K562 (cell line): ENCODE measurements at regions not wholly inside any gene's neighbourhood (a gene's known extent, or its start where the extent isn't known, plus 50 kb on each side); places are given as distances from the start of the nearest gene placed in this dataset.

ENCODE experiments used
- ATAC-seq: fragments of 200-7000 bp; cut with Tn5 transposase; 3 replicates; pipeline ENCODE4 v1.9.1; 2020; ENCODE audit warnings: moderate library complexity
- BruUV-seq: library from RNA; stranded (reverse); fragments of 400-500 nt; replicated peaks from 2 replicates; lab custom pipeline; 2021; lab: Mats Ljungman, UMichigan
- CTCF ChIA-PET: fragments of 300-600 bp; formaldehyde crosslinking; extraction: SDS; loops from one replicate; lab custom pipeline; 2021; ENCODE audit warnings: low intra/inter-chr PET ratio; lab: Yijun Ruan, JAX
- POLR2A ChIA-PET: fragments of 300-600, 350-650 bp; sonication (Branson Sonifier 250); formaldehyde crosslinking; extraction: SDS; loops from one replicate; lab custom pipeline; 2021; ENCODE audit warnings: antibody characterized with exemption, inconsistent platforms; lab: Yijun Ruan, JAX
- DNase-seq, 4 experiments: peaks; one replicate each; pipeline versions ENCODE4 v3.0.0 to v3.0.0-alpha.2; 2011 to 2018; ENCODE audit warnings: low spot score in 3 of 4, mixed read lengths in 3 of 4; ENCODE audit errors: extremely low read depth in 1 of 4
- FAIRE-seq: peaks from 2 replicates; lab custom pipeline; 2011; peaks lifted over from hg19 to GRCh38; lab: Jason Lieb, UNC
- H2AFZ ChIP-seq: 2 replicates; pipeline ENCODE4 v1.6.0; 2011; ENCODE audit warnings: low read depth, low read length, control low read depth, inconsistent platforms
- H3K27ac ChIP-seq: fragments of 200-600 bp; 3 replicates; pipeline ENCODE4 v1.8.0; 2011; ENCODE audit warnings: low read depth, mild to moderate bottlenecking, control low read depth, inconsistent platforms, low read length, moderate library complexity, mixed read lengths; ENCODE audit errors: extremely low read depth
- H3K27me3 ChIP-seq, 2 experiments: fragments of 300-600 bp in 1 of 2; 2 replicates in 1 of 2; 3 replicates in 1 of 2; pipeline versions ENCODE4 v1.6.0 to v1.8.0; 2011; ENCODE audit warnings: inconsistent platforms in 2 of 2, low read length in 2 of 2, mild to moderate bottlenecking in 1 of 2, mixed read lengths in 1 of 2, moderate library complexity in 1 of 2; ENCODE audit not compliant: control insufficient read depth in 2 of 2, insufficient read depth in 2 of 2
- H3K36me3 ChIP-seq: fragments of 300-600 bp; 3 replicates; pipeline ENCODE4 v1.8.0; 2011; ENCODE audit warnings: mild to moderate bottlenecking, low read length, inconsistent platforms; ENCODE audit not compliant: control insufficient read depth, insufficient read depth
- H3K4me1 ChIP-seq, 2 experiments: fragments of 200-600 bp in 1 of 2; replicated peaks in 1 of 2; 2 replicates in 1 of 2; 3 replicates in 1 of 2; pipeline versions ENCODE4 v1.5.1 to v1.8.0; 2011; ENCODE audit warnings: inconsistent platforms in 2 of 2, low read length in 2 of 2, mild to moderate bottlenecking in 1 of 2, mixed read lengths in 1 of 2, moderate library complexity in 1 of 2; ENCODE audit not compliant: control insufficient read depth in 2 of 2, insufficient read depth in 2 of 2
- H3K4me2 ChIP-seq: 2 replicates; pipeline ENCODE4 v1.6.1; 2011; ENCODE audit warnings: low read length, control low read depth, inconsistent platforms, mixed read lengths; ENCODE audit not compliant: insufficient read depth
- H3K4me3 ChIP-seq: fragments of 200-600 bp; sonication (generic), shearing (Covaris generic); 2 replicates; pipeline ENCODE4 v1.5.1; 2016; ENCODE audit warnings: control low read depth, inconsistent platforms
- H3K79me2 ChIP-seq: fragments of 200-600 bp; 3 replicates; pipeline ENCODE4 v1.8.0; 2011; ENCODE audit warnings: low read length, inconsistent platforms; ENCODE audit not compliant: control insufficient read depth, insufficient read depth
- H3K9ac ChIP-seq, 2 experiments: 2 replicates each; pipeline versions ENCODE4 v1.6.0 to v1.6.1; 2011; ENCODE audit warnings: low read depth in 2 of 2, low read length in 2 of 2, control low read depth in 1 of 2, inconsistent platforms in 1 of 2, mild to moderate bottlenecking in 1 of 2, mixed read lengths in 1 of 2; ENCODE audit not compliant: insufficient read depth in 1 of 2
- H3K9me1 ChIP-seq: one replicate; pipeline ENCODE4 v1.6.0; 2011; ENCODE audit warnings: inconsistent platforms, mild to moderate bottlenecking, low read length, moderate library complexity; ENCODE audit not compliant: control insufficient read depth, insufficient read depth
- H3K9me3 ChIP-seq: replicated peaks from 2 replicates; pipeline ENCODE4 v1.5.1; 2011; ENCODE audit warnings: low read depth, low read length, inconsistent platforms; ENCODE audit not compliant: control insufficient read depth, insufficient read depth
- H4K20me1 ChIP-seq: replicated peaks from 2 replicates; pipeline ENCODE4 v1.6.1; 2011; ENCODE audit warnings: low read length, inconsistent platforms, mixed read lengths; ENCODE audit not compliant: control insufficient read depth, insufficient read depth
- OTX1 ChIP-seq: fragments of 450-650 bp; formaldehyde crosslinking; IDR thresholded peaks from 2 replicates; pipeline ENCODE4 v1.4.0; 2022; ENCODE audit warnings: mild to moderate bottlenecking
- RFX1 ChIP-seq: fragments of 450-650 bp; IDR thresholded peaks from 2 replicates; pipeline ENCODE4 v1.6.1; 2016; ENCODE audit warnings: mild to moderate bottlenecking, moderate library complexity
- TCF15 ChIP-seq: fragments of 250-450 bp; sonication (Bioruptor Pico); IDR thresholded peaks from 2 replicates; pipeline ENCODE4 v1.8.0; 2022; ENCODE audit warnings: moderate library complexity, mild to moderate bottlenecking, inconsistent platforms
- WGBS: fragments of 100-300 bp; shearing (Covaris generic); methylation state at CpG from one replicate; pipeline ENCODE4 v1.1.6; 2016; ENCODE audit warnings: low coverage, mixed read lengths; ENCODE audit not compliant: insufficient coverage; ENCODE audit errors: missing lambda C conversion rate; 5-methylcytosine and 5-hydroxymethylcytosine counted together
- in situ Hi-C: fragments of 300-500 bp; cut with MboI; formaldehyde crosslinking; loops from 4 replicates; pipeline ENCODE4 v1.15.0; 2018; ENCODE audit warnings: inconsistent platforms, mixed read lengths
- intact Hi-C: fragments of 100-400 bp; cut with micrococcal nuclease; formaldehyde crosslinking; loops from 2 replicates; pipeline ENCODE4 v1.14.2; 2022

- TF ChIP-seq TCF15 (CRISPR knock-in tag), result no peak
- Histone ChIP-seq H3K9me3 (no peaks in the 10 kb centered on the region), H4K20me1 (no peaks in the 10 kb centered on the region), H2AFZ (no peak overlapping the region), H3K4me3 (no peak overlapping the region), H3K79me2 (no peaks in the 10 kb centered on the region), H3K9me1 (no peaks in the 10 kb centered on the region), H3K9ac (no peak overlapping the region), H3K4me1 (no peaks in the 10 kb centered on the region), H3K27ac (no peak overlapping the region), H3K36me3 (no peaks in the 10 kb centered on the region), H3K27me3 (peaks cover 0 to 4% of the 10 kb centered on the region in 2 experiments; a peak in 1 of 5 replicates), H3K4me2 (no peak overlapping the region)
- 2% methylated on average over 7 of the region's 7 CpGs for WGBS
- POLR2A ChIA-PET, result no interaction called here
- ATAC-seq (no peak), FAIRE-seq (no peak), DNase-seq (no peak)
- CTCF ChIA-PET, result no interaction called here
- no TSS peak for BruUV-seq
- in situ Hi-C loops (no loop called here), intact Hi-C loops (no loop called here)
Observed at GRCh38 chr12:47577206-47577989, 128.4 kb downstream of the RPAP3 start.

GRCh38 chr12:47576289-47576945, 129.4 kb downstream of the RPAP3 start:
- Histone ChIP-seq H3K4me2 (no peak overlapping the region), H3K9me3 (no peaks in the 10 kb centered on the region), H4K20me1 (no peaks in the 10 kb centered on the region), H3K79me2 (no peaks in the 10 kb centered on the region), H3K9me1 (no peaks in the 10 kb centered on the region), H3K36me3 (no peaks in the 10 kb centered on the region), H3K27me3 (peaks cover 0 to 4% of the 10 kb centered on the region in 2 experiments; a peak in 1 of 5 replicates), H3K4me3 (no peak overlapping the region), H3K27ac (no peak overlapping the region), H2AFZ (no peak overlapping the region), H3K9ac (no peak overlapping the region), H3K4me1 (no peaks in the 10 kb centered on the region)
- peak in 1 of 4 experiments; percentile 12 for DNase-seq
- no peak for FAIRE-seq
- in situ Hi-C loops (no loop called here), intact Hi-C loops (no loop called here)
- ChIA-PET CTCF (no interaction called here), POLR2A (interaction anchor here (0.9 kb wide), 1 partner anchor 10 kb away, joined by 3 read pairs; no protein-coding TSS in a partner anchor)
- TF ChIP-seq RFX1, result peak; percentile 91
- no peak for TF ChIP-seq OTX1
- no TSS peak for BruUV-seq
- 0% methylated on average over 5 of the region's 7 CpGs for WGBS
- no peak for ATAC-seq
